PC-3 (cell line): ENCODE measurements at regions not wholly inside any gene's neighbourhood (a gene's known extent, or its start where the extent isn't known, plus 50 kb on each side); places are given as distances from the start of the nearest gene placed in this dataset.

Source experiments
- CTCF ChIP-seq: fragments of 300-600 bp; sonication (generic); conservative IDR thresholded peaks from 2 replicates; pipeline ENCODE4 v1.5.1; 2017; ENCODE audit warnings: antibody characterized with exemption, low read depth, mild to moderate bottlenecking, low read length
- EZH2 ChIP-seq: fragments of 300-600 bp; sonication (generic); IDR thresholded peaks from one replicate; pipeline ENCODE4 v1.6.1; 2017; ENCODE audit warnings: antibody characterized with exemption, mild to moderate bottlenecking, low read length; ENCODE audit not compliant: unreplicated experiment
- EZH2phosphoT487 ChIP-seq: fragments of 300-600 bp; sonication (generic); IDR thresholded peaks from 2 replicates; pipeline ENCODE4 v1.6.1; 2018; ENCODE audit warnings: mild to moderate bottlenecking, antibody characterized with exemption, low read length, borderline replicate concordance

- TF ChIP-seq CTCF: no peak
- TF ChIP-seq EZH2: no peak
- no peak for TF ChIP-seq EZH2phosphoT487
These were observed 106.8 kb upstream of the C1orf21 start for GRCh38 chr1:184279911-184280458.
